Endothelial cell of umbilical vein (primary cell): ENCODE measurements at regions not wholly inside any gene's neighbourhood (a gene's known extent, or its start where the extent isn't known, plus 50 kb on each side); places are given as distances from the start of the nearest gene placed in this dataset.

Experiments used
- BruUV-seq: library from RNA; stranded (reverse); fragments of 400-500 nt; replicated peaks from 2 replicates; lab custom pipeline; 2021; lab: Mats Ljungman, UMichigan
- CTCF ChIA-PET: fragments of 300-600, 350-600 bp; sonication (Branson Sonifier 250); formaldehyde crosslinking; loops from one replicate; lab custom pipeline; 2021; ENCODE audit warnings: antibody characterized with exemption, inconsistent platforms; lab: Charles Lee
- POLR2A ChIA-PET: fragments of 300-600, 350-600 bp; sonication (Branson Sonifier 250); formaldehyde crosslinking; loops from one replicate; lab custom pipeline; 2021; ENCODE audit warnings: antibody characterized with exemption, inconsistent platforms; lab: Charles Lee
- DNase-seq: peaks from one replicate; pipeline ENCODE4 v3.0.0-alpha.2; 2011; ENCODE audit warnings: low read depth, low spot score
- FAIRE-seq: peaks from 2 replicates; lab custom pipeline; 2011; peaks lifted over from hg19 to GRCh38; lab: Jason Lieb, UNC
- H2AFZ ChIP-seq: 2 replicates; pipeline ENCODE4 v1.6.0; 2012; ENCODE audit warnings: low read depth, low read length, control low read depth, inconsistent platforms
- H3K27ac ChIP-seq: 2 replicates; pipeline ENCODE4 v1.5.1; 2011; ENCODE audit warnings: low read depth, mild to moderate bottlenecking, control low read depth, low read length, moderate library complexity; ENCODE audit not compliant: insufficient read depth
- H3K27me3 ChIP-seq, 2 experiments: 2 replicates each; pipeline versions ENCODE4 v1.6.0 to v1.6.1; 2011; ENCODE audit warnings: low read length in 2 of 2, mixed read lengths in 1 of 2; ENCODE audit not compliant: control insufficient read depth in 2 of 2, insufficient read depth in 2 of 2
- H3K36me3 ChIP-seq, 2 experiments: 2 replicates in 1 of 2; 3 replicates in 1 of 2; pipeline ENCODE4 v1.5.1; 2011; ENCODE audit warnings: low read length in 2 of 2, mild to moderate bottlenecking in 1 of 2, moderate library complexity in 1 of 2; ENCODE audit not compliant: control insufficient read depth in 2 of 2, insufficient read depth in 2 of 2; ENCODE audit errors: extremely low read depth in 1 of 2
- H3K4me1 ChIP-seq: 3 replicates; pipeline ENCODE4 v1.5.1; 2011; ENCODE audit warnings: mild to moderate bottlenecking, low read length; ENCODE audit not compliant: control insufficient read depth, insufficient read depth; ENCODE audit errors: extremely low read depth
- H3K4me2 ChIP-seq: 2 replicates; pipeline ENCODE4 v1.6.1; 2011; ENCODE audit warnings: low read length, control low read depth, mixed read lengths; ENCODE audit not compliant: insufficient read depth
- H3K4me3 ChIP-seq, 3 experiments: fragments of 200-600 bp in 1 of 3; sonication (generic), shearing (Covaris generic) in 1 of 3; replicated peaks in 1 of 3; 2 replicates each; pipeline ENCODE4 v1.5.1; 2011 to 2016; ENCODE audit warnings: control low read depth in 3 of 3, low read length in 3 of 3, mild to moderate bottlenecking in 2 of 3, inconsistent platforms in 1 of 3, low read depth in 1 of 3, moderate library complexity in 1 of 3; ENCODE audit not compliant: insufficient read depth in 1 of 3
- H3K79me2 ChIP-seq: 2 replicates; pipeline ENCODE4 v1.6.0; 2012; ENCODE audit warnings: low read length, inconsistent platforms; ENCODE audit not compliant: control insufficient read depth, insufficient read depth
- H3K9ac ChIP-seq: replicated peaks from 2 replicates; pipeline ENCODE3; 2011; ENCODE audit warnings: low read length, control low read depth; ENCODE audit not compliant: insufficient read depth; ENCODE audit errors: extremely low read depth
- H3K9me1 ChIP-seq: replicated peaks from 3 replicates; pipeline ENCODE4 v1.6.0; 2011; ENCODE audit warnings: mild to moderate bottlenecking, low read length; ENCODE audit not compliant: control insufficient read depth, insufficient read depth; ENCODE audit errors: extremely low read depth
- H3K9me3 ChIP-seq: replicated peaks from 2 replicates; pipeline ENCODE4 v1.5.1; 2012; ENCODE audit warnings: low read length, inconsistent platforms; ENCODE audit not compliant: control insufficient read depth, insufficient read depth
- H4K20me1 ChIP-seq: replicated peaks from 2 replicates; pipeline ENCODE3; 2011; ENCODE audit warnings: mild to moderate bottlenecking, low read length; ENCODE audit not compliant: control insufficient read depth, insufficient read depth; ENCODE audit errors: extremely low read depth
- EZH2 ChIP-seq: IDR thresholded peaks from 2 replicates; pipeline ENCODE4 v1.6.1; 2012; ENCODE audit warnings: borderline replicate concordance, low read depth, mild to moderate bottlenecking, moderate library complexity, low read length, inconsistent platforms; ENCODE audit not compliant: severe bottlenecking
- FOS ChIP-seq: IDR thresholded peaks from 2 replicates; pipeline ENCODE4 v1.6.1; 2011; ENCODE audit warnings: mild to moderate bottlenecking, low read length, moderate library complexity, borderline replicate concordance; ENCODE audit not compliant: insufficient read depth
- GATA2 ChIP-seq: IDR thresholded peaks from 2 replicates; pipeline ENCODE4 v1.7.0; 2011; ENCODE audit warnings: low read depth, mild to moderate bottlenecking, moderate library complexity, mixed read lengths, low read length; ENCODE audit not compliant: insufficient read length, insufficient read depth
- JUN ChIP-seq: IDR thresholded peaks from 2 replicates; pipeline ENCODE4 v1.6.1; 2011; ENCODE audit warnings: borderline replicate concordance, low read depth; ENCODE audit not compliant: insufficient read length, insufficient read depth
- MYC ChIP-seq: IDR thresholded peaks from one replicate; pipeline ENCODE4 v1.6.1; 2011; ENCODE audit warnings: mild to moderate bottlenecking, low read depth, low read length
- POLR2A ChIP-seq: IDR thresholded peaks from 2 replicates; pipeline ENCODE4 v1.6.1; 2012; ENCODE audit warnings: low read depth, mild to moderate bottlenecking, control low read depth, low read length
- POLR2AphosphoS5 ChIP-seq: IDR thresholded peaks from 2 replicates; pipeline ENCODE4 v1.6.1; 2012; ENCODE audit warnings: low read depth, mild to moderate bottlenecking, control low read depth, low read length, moderate library complexity; ENCODE audit not compliant: insufficient read depth
- dilution Hi-C: fragments of 300-500 bp; cut with MboI; formaldehyde crosslinking; loops from one replicate; pipeline ENCODE4 v1.15.0; 2019; ENCODE audit warnings: low sequenced_read_pairs; ENCODE audit not compliant: extremely low pct_ligation_motif_present
- intact Hi-C: fragments of 100-400 bp; cut with micrococcal nuclease; formaldehyde crosslinking; loops from one replicate; pipeline ENCODE4 v1.10.0; 2022
- TF ChIP-seq, protein P1 (sequence below): IDR thresholded peaks from 2 replicates; pipeline ENCODE4 v1.6.1; 2011; ENCODE audit not compliant: insufficient read depth, insufficient read length
- TF ChIP-seq, protein P2 (sequence below), 2 donors: IDR thresholded peaks; 1 replicate in 1 of 2; 2 replicates in 1 of 2; pipeline ENCODE4 v1.5.1; 2011; ENCODE audit warnings: low read length in 2 of 2, mild to moderate bottlenecking in 2 of 2, moderate library complexity in 2 of 2, control low read depth in 1 of 2, inconsistent platforms in 1 of 2, low read depth in 1 of 2; ENCODE audit not compliant: insufficient read depth in 1 of 2; ENCODE audit errors: extremely low read depth in 1 of 2

DNA sequence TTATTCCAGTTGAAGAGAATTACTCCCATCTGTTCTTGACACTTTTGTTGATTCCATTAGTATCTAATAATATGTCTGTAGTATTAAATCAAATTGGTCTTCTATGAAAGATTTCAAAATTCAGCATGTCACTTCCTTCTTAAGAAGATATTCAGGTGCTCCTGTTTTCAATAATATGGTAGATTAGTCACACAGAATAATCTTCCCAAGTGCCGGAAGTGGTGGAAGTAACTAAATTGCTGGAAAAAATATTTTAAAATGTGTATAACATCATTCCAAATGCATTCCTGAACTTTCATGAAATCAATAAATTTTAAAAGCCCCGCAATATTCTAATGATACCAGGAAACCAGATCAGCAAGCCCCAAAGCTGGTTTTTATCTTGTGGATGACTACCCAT, 281.3 kb downstream of the EPM2A start:
- Histone ChIP-seq H3K9me1 (no peaks in the 10 kb centered on the region), H3K79me2 (no peaks in the 10 kb centered on the region), H4K20me1 (no peaks in the 10 kb centered on the region), H2AFZ (no peak overlapping the region), H3K27me3 (no peaks in the 10 kb centered on the region), H3K27ac (no peak overlapping the region), H3K4me2 (no peak overlapping the region), H3K4me3 (no peak overlapping the region), H3K9me3 (no peaks in the 10 kb centered on the region), H3K4me1 (no peaks in the 10 kb centered on the region), H3K9ac (no peak overlapping the region), H3K36me3 (no peaks in the 10 kb centered on the region)
- CTCF ChIA-PET: interaction anchor here (0.7 to 1.5 kb wide), 5 partner anchors 14 to 762 kb away, joined by 3 to 5 read pairs (median 3); no protein-coding TSS in a partner anchor
- POLR2A ChIA-PET: no interaction called here
- dilution Hi-C loops: no loop called here
- BruUV-seq: no TSS peak
- FAIRE-seq (no peak), DNase-seq (no peak)
- intact Hi-C loops: no loop called here
- TF ChIP-seq, protein P1, sequence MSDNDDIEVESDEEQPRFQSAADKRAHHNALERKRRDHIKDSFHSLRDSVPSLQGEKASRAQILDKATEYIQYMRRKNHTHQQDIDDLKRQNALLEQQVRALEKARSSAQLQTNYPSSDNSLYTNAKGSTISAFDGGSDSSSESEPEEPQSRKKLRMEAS: no peak
- TF ChIP-seq, protein P2, sequence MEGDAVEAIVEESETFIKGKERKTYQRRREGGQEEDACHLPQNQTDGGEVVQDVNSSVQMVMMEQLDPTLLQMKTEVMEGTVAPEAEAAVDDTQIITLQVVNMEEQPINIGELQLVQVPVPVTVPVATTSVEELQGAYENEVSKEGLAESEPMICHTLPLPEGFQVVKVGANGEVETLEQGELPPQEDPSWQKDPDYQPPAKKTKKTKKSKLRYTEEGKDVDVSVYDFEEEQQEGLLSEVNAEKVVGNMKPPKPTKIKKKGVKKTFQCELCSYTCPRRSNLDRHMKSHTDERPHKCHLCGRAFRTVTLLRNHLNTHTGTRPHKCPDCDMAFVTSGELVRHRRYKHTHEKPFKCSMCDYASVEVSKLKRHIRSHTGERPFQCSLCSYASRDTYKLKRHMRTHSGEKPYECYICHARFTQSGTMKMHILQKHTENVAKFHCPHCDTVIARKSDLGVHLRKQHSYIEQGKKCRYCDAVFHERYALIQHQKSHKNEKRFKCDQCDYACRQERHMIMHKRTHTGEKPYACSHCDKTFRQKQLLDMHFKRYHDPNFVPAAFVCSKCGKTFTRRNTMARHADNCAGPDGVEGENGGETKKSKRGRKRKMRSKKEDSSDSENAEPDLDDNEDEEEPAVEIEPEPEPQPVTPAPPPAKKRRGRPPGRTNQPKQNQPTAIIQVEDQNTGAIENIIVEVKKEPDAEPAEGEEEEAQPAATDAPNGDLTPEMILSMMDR (IDR thresholded peaks at IDR 0.05; ENCODE audit: extremely low read depth in 1 of 2, insufficient read depth in 1 of 2, low read depth in 1 of 2, low read length in 2 of 2): no peak
- TF ChIP-seq EZH2: no peak
- TF ChIP-seq POLR2AphosphoS5: no peak
- TF ChIP-seq MYC: no peak
- TF ChIP-seq FOS: no peak
- TF ChIP-seq GATA2: no peak
- TF ChIP-seq JUN: no peak
- no peak for TF ChIP-seq POLR2A
